22Rv1 (cell line): ENCODE measurements at regions not wholly inside any gene's neighbourhood (a gene's known extent, or its start where the extent isn't known, plus 50 kb on each side); places are given as distances from the start of the nearest gene placed in this dataset.

Experiments used
- ZFX ChIP-seq: fragments of 450-650 bp; IDR thresholded peaks from 2 replicates; pipeline ENCODE4 v1.6.1; 2017; ENCODE audit warnings: antibody characterized with exemption, borderline replicate concordance
- TF ChIP-seq, protein P1 (sequence below): fragments of 450-650 bp; IDR thresholded peaks from 2 replicates; pipeline ENCODE4 v1.5.1; 2017; ENCODE audit warnings: mild to moderate bottlenecking

DNA sequence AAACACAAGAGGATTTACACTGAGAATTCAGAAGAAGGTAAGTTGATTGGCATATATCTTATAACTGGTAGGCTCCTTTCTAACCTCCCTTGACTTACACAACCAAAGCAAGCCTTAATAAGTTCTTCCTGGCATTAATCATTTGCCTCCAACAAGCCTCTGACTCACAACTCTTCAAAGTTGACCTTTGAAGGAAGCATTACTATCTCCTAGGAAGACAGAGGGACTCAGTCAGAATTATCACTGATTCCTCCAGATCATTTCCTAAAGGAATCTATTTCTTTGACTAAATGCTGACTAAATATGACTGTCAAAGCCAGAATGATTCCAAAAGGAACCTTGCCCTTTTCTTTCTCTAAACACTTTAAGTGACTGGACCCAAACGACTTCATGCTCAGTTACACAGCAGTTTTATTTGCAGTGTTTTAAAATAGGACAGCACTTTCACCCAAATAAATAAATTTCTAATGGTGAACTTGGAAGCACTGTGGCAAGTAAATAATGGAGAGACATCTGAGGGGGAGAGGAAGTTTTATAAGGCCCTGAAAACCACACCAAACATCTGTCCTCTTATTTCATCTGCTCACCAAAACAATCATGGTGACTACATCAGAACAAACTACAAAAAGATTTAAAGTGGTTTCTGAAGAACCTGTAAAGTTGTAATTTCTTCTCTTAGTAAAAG is 128.2 kb downstream of the KLHL28 start:
- TF ChIP-seq, protein P1, sequence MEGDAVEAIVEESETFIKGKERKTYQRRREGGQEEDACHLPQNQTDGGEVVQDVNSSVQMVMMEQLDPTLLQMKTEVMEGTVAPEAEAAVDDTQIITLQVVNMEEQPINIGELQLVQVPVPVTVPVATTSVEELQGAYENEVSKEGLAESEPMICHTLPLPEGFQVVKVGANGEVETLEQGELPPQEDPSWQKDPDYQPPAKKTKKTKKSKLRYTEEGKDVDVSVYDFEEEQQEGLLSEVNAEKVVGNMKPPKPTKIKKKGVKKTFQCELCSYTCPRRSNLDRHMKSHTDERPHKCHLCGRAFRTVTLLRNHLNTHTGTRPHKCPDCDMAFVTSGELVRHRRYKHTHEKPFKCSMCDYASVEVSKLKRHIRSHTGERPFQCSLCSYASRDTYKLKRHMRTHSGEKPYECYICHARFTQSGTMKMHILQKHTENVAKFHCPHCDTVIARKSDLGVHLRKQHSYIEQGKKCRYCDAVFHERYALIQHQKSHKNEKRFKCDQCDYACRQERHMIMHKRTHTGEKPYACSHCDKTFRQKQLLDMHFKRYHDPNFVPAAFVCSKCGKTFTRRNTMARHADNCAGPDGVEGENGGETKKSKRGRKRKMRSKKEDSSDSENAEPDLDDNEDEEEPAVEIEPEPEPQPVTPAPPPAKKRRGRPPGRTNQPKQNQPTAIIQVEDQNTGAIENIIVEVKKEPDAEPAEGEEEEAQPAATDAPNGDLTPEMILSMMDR: no peak
- TF ChIP-seq ZFX: no peak
